RWPE2 (cell line): ENCODE measurements at regions not wholly inside any gene's neighbourhood (a gene's known extent, or its start where the extent isn't known, plus 50 kb on each side); places are given as distances from the start of the nearest gene placed in this dataset.

Experiments
- ATAC-seq: fragments of 200-7000 bp; cut with Tn5 transposase; 3 replicates; pipeline ENCODE4 v1.9.1; 2021; ENCODE audit warnings: low read depth
- DNase-seq: peaks from one replicate; pipeline ENCODE4 v3.0.0-alpha.2; 2020; ENCODE audit warnings: low spot score
- H3K27ac ChIP-seq: fragments of 450-650 bp; 2 replicates; pipeline ENCODE4 v1.5.1; 2017; ENCODE audit warnings: mild to moderate bottlenecking; ENCODE audit not compliant: poor library complexity, severe bottlenecking
- H3K27me3 ChIP-seq: fragments of 250-450 bp; sonication (Bioruptor Pico); 2 replicates; pipeline ENCODE4 v1.5.1; 2021; ENCODE audit warnings: mild to moderate bottlenecking, moderate library complexity; ENCODE audit not compliant: insufficient read depth, poor library complexity, severe bottlenecking
- H3K36me3 ChIP-seq: fragments of 250-450 bp; sonication (Bioruptor Pico); 2 replicates; pipeline ENCODE4 v1.5.1; 2020; ENCODE audit warnings: low read depth, mild to moderate bottlenecking, moderate library complexity
- H3K4me1 ChIP-seq: fragments of 250-450 bp; sonication (Bioruptor Pico); 2 replicates; pipeline ENCODE4 v1.5.1; 2021; ENCODE audit warnings: mild to moderate bottlenecking, moderate library complexity; ENCODE audit not compliant: insufficient read depth, poor library complexity, severe bottlenecking
- H3K4me3 ChIP-seq: fragments of 250-450 bp; sonication (Bioruptor Pico); 2 replicates; pipeline ENCODE4 v1.5.1; 2021; ENCODE audit warnings: mild to moderate bottlenecking, moderate library complexity; ENCODE audit not compliant: severe bottlenecking
- H3K9me3 ChIP-seq: fragments of 250-450 bp; sonication (Bioruptor Pico); 2 replicates; pipeline ENCODE4 v1.5.1; 2021; ENCODE audit warnings: mild to moderate bottlenecking, moderate library complexity; ENCODE audit not compliant: severe bottlenecking
- TF ChIP-seq, protein P1 (sequence below): fragments of 450-650 bp; IDR thresholded peaks from one replicate; pipeline ENCODE4 v1.5.1; 2017; ENCODE audit warnings: mild to moderate bottlenecking, moderate library complexity; ENCODE audit not compliant: poor library complexity, severe bottlenecking

GRCh38 chr11:113578033-113578380 is 102.8 kb upstream of the DRD2 start:
- TF ChIP-seq, protein P1, sequence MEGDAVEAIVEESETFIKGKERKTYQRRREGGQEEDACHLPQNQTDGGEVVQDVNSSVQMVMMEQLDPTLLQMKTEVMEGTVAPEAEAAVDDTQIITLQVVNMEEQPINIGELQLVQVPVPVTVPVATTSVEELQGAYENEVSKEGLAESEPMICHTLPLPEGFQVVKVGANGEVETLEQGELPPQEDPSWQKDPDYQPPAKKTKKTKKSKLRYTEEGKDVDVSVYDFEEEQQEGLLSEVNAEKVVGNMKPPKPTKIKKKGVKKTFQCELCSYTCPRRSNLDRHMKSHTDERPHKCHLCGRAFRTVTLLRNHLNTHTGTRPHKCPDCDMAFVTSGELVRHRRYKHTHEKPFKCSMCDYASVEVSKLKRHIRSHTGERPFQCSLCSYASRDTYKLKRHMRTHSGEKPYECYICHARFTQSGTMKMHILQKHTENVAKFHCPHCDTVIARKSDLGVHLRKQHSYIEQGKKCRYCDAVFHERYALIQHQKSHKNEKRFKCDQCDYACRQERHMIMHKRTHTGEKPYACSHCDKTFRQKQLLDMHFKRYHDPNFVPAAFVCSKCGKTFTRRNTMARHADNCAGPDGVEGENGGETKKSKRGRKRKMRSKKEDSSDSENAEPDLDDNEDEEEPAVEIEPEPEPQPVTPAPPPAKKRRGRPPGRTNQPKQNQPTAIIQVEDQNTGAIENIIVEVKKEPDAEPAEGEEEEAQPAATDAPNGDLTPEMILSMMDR: no peak
- ATAC-seq (no peak), DNase-seq (no peak)
- Histone ChIP-seq H3K27ac (no peak overlapping the region), H3K4me1 (no peaks in the 10 kb centered on the region), H3K4me3 (no peak overlapping the region), H3K27me3 (no peaks in the 10 kb centered on the region), H3K36me3 (no peaks in the 10 kb centered on the region), H3K9me3 (no peaks in the 10 kb centered on the region)

- H3K9me3 ChIP-seq: no peaks in the 10 kb centered on the region
- DNase-seq: no peak
- 0 out of 3 replicates have a peak, but pooled peaks have one; percentile 40 for ATAC-seq
- no peaks in the 10 kb centered on the region for H3K27me3 ChIP-seq
- no peak overlapping the region for H3K4me3 ChIP-seq
- TF ChIP-seq, protein P1: no peak
- no peaks in the 10 kb centered on the region for H3K36me3 ChIP-seq
- no peaks in the 10 kb centered on the region for H3K4me1 ChIP-seq
- H3K27ac ChIP-seq: no peak overlapping the region
Measured at GRCh38 chr11:113577356-113578032, 102.3 kb upstream of the DRD2 start.

GRCh38 chr11:113574586-113574985 is 99.4 kb upstream of the DRD2 start:
- H3K36me3 ChIP-seq: no peaks in the 10 kb centered on the region
- TF ChIP-seq, protein P1: no peak
- H3K27me3 ChIP-seq: no peaks in the 10 kb centered on the region
- no peak overlapping the region for H3K4me3 ChIP-seq
- no peak overlapping the region for H3K27ac ChIP-seq
- H3K4me1 ChIP-seq: no peaks in the 10 kb centered on the region
- no peak for DNase-seq
- no peaks in the 10 kb centered on the region for H3K9me3 ChIP-seq
- no peak for ATAC-seq

- Histone ChIP-seq H3K4me1 (no peaks in the 10 kb centered on the region), H3K27ac (no peak overlapping the region), H3K4me3 (no peak overlapping the region), H3K36me3 (no peaks in the 10 kb centered on the region), H3K27me3 (no peaks in the 10 kb centered on the region), H3K9me3 (no peaks in the 10 kb centered on the region)
- ATAC-seq (no peak), DNase-seq (no peak)
- TF ChIP-seq, protein P1: no peak
Measured at GRCh38 chr11:113574171-113574570, 99.0 kb upstream of the DRD2 start.

DNA sequence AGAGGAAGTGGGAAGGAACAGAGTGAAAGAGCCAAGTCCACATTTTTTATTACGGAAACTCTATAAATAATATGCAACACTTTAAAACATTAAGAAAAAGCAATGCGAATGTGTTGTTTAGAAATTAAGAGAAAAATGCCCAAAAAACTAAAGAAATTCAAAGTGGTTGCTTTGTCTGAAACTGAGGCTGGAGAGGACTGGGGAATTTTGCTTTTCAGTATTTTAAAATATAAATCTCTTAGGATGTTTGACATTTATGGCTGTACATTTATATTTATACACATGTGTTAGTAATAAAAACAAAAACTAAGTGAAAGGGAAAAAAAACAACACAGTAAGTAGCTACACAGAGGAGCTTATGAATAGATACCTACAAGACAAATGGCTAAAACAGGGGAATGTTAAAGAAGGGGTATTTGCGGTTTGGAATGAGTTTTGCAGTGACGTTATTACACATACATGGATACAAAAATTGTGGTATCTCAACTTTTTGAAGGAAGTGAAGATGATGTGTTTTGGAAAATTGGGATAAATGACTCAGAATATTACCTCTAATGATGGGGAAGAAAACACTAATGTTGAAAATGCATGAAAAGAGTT is 97.0 kb upstream of the DRD2 start:
- Histone ChIP-seq H3K27ac (no peak overlapping the region), H3K27me3 (no peaks in the 10 kb centered on the region), H3K4me3 (no peak overlapping the region), H3K9me3 (no peaks in the 10 kb centered on the region), H3K4me1 (no peaks in the 10 kb centered on the region), H3K36me3 (no peaks in the 10 kb centered on the region)
- no peak for DNase-seq
- ATAC-seq: no peak
- TF ChIP-seq, protein P1: no peak
